ENCODE measurements at regions not wholly inside any gene's neighbourhood (a gene's known extent, or its start where the extent isn't known, plus 50 kb on each side); places are given as distances from the start of the nearest gene placed in this dataset.

- FAIRE-seq (no peak), ATAC-seq (no peak), DNase-seq (ENCODE audit: extremely low read depth in 1 of 4, low spot score in 3 of 4) (no peak)
- TF ChIP-seq ZNF75A (CRISPR knock-in tag; IDR thresholded peaks at IDR 0.05) (no peak), ZNF586 (CRISPR knock-in tag; conservative IDR thresholded peaks at IDR 0.05) (no peak), BRCA1 (IDR thresholded peaks at IDR 0.05) (0 out of 2 replicates have a peak, but pooled peaks have one; percentile 27), BRCA1 (CRISPR knock-in tag; IDR thresholded peaks at IDR 0.05) (no peak)
- Histone ChIP-seq H3K27me3 (ENCODE audit: control insufficient read depth in 2 of 2, insufficient read depth in 2 of 2, low read length in 2 of 2) (no peaks in the 10 kb centered on the region), H3K4me3 (no peak overlapping the region), H3K27ac (ENCODE audit: extremely low read depth, low read depth, low read length) (no peak overlapping the region), H3K4me1 (replicated peaks in 1 of 2; ENCODE audit: control insufficient read depth in 2 of 2, insufficient read depth in 2 of 2, low read length in 2 of 2) (no peaks in the 10 kb centered on the region), H3K9ac (ENCODE audit: insufficient read depth in 1 of 2, low read depth in 2 of 2, low read length in 2 of 2) (no peak overlapping the region), H3K79me2 (ENCODE audit: control insufficient read depth, insufficient read depth, low read length) (no peaks in the 10 kb centered on the region), H3K36me3 (ENCODE audit: control insufficient read depth, insufficient read depth, low read length) (no peaks in the 10 kb centered on the region), H3K9me3 (replicated peaks; ENCODE audit: control insufficient read depth, insufficient read depth, low read depth, low read length) (no peaks in the 10 kb centered on the region), H3K4me2 (ENCODE audit: insufficient read depth, low read length) (no peak overlapping the region), H4K20me1 (replicated peaks; ENCODE audit: control insufficient read depth, insufficient read depth, low read length) (no peaks in the 10 kb centered on the region), H2AFZ (ENCODE audit: low read depth, low read length) (no peak overlapping the region), H3K9me1 (ENCODE audit: control insufficient read depth, insufficient read depth, low read length) (no peaks in the 10 kb centered on the region)
- CTCF ChIA-PET (ENCODE audit: low intra/inter-chr PET ratio) = no interaction called here
- intact Hi-C loops (cut with micrococcal nuclease) = no loop called here
- POLR2A ChIA-PET = no interaction called here
- WGBS (ENCODE audit: insufficient coverage, low coverage, missing lambda C conversion rate) = 0% methylated on average over 1 of the region's 1 CpG
- in situ Hi-C loops (cut with MboI) = no loop called here
- BruUV-seq (replicated peaks) = no TSS peak
These were observed 1115.9 kb upstream of the PCDH9 start for GRCh38 chr13:68345963-68346531.

GRCh38 chr13:68323124-68323523, 1093.0 kb upstream of the PCDH9 start:
- H3K4me2 ChIP-seq (ENCODE audit: insufficient read depth, low read length) = no peak overlapping the region
- H3K9me3 ChIP-seq (replicated peaks; ENCODE audit: control insufficient read depth, insufficient read depth, low read depth, low read length) = no peaks in the 10 kb centered on the region
- WGBS (ENCODE audit: insufficient coverage, low coverage, missing lambda C conversion rate) = 0% methylated on average over 2 of the region's 2 CpGs
- H3K36me3 ChIP-seq (ENCODE audit: control insufficient read depth, insufficient read depth, low read length) = no peaks in the 10 kb centered on the region
- BruUV-seq (replicated peaks) = no TSS peak
- no peaks in the 10 kb centered on the region for H3K4me1 ChIP-seq (replicated peaks in 1 of 2; ENCODE audit: control insufficient read depth in 2 of 2, insufficient read depth in 2 of 2, low read length in 2 of 2)
- intact Hi-C loops (cut with micrococcal nuclease) = no loop called here
- in situ Hi-C loops (cut with MboI) = no loop called here
- H3K9ac ChIP-seq (ENCODE audit: insufficient read depth in 1 of 2, low read depth in 2 of 2, low read length in 2 of 2) = no peak overlapping the region
- no peak overlapping the region for H2AFZ ChIP-seq (ENCODE audit: low read depth, low read length)
- no peaks in the 10 kb centered on the region for H3K27me3 ChIP-seq (ENCODE audit: control insufficient read depth in 2 of 2, insufficient read depth in 2 of 2, low read length in 2 of 2)
- ChIA-PET POLR2A (no interaction called here), CTCF (ENCODE audit: low intra/inter-chr PET ratio) (no interaction called here)
- TF ChIP-seq CXXC5 (CRISPR knock-in tag; IDR thresholded peaks at IDR 0.05) = no peak
- H3K9me1 ChIP-seq (ENCODE audit: control insufficient read depth, insufficient read depth, low read length) = no peaks in the 10 kb centered on the region
- H4K20me1 ChIP-seq (replicated peaks; ENCODE audit: control insufficient read depth, insufficient read depth, low read length) = no peaks in the 10 kb centered on the region
- no peak overlapping the region for H3K27ac ChIP-seq (ENCODE audit: extremely low read depth, low read depth, low read length)
- H3K4me3 ChIP-seq = no peak overlapping the region
- no peaks in the 10 kb centered on the region for H3K79me2 ChIP-seq (ENCODE audit: control insufficient read depth, insufficient read depth, low read length)
- FAIRE-seq = no peak
- no peak for ATAC-seq
- DNase-seq (ENCODE audit: extremely low read depth in 1 of 4, low spot score in 3 of 4) = no peak

All from K562 (cell line).